ENCODE measurements at regions not wholly inside any gene's neighbourhood (a gene's known extent, or its start where the extent isn't known, plus 50 kb on each side); places are given as distances from the start of the nearest gene placed in this dataset.
A peak's percentile ranks its signal among the peaks of the same experiment; 100 is the strongest.

DNA sequence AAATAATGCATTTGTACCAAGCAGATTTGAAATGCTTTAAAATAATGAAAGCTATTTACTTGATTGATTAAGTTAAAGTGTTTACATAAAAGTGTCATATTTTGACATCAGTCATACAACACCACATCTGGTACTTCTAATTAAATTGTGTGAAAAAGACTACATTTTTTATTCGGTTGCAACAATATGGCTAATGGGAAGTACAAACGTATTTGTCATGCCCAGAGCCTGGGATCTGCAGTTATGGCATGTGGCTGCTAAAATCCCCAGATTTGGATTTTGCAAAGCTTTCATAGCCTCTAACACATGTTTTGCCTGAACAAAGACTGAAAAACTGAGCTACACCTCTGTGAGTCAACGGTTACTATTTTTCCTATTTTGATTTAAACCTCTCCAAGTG is 66.6 kb downstream of the LLPH start:
- H3K27me3 ChIP-seq (replicated peaks in 1 of 4; ENCODE audit: control insufficient read depth in 3 of 4, extremely low read depth in 1 of 4, insufficient read depth in 3 of 4, low read length in 3 of 4): no peaks in the 10 kb centered on the region
- no peak overlapping the region for H3K56ac ChIP-seq (replicated peaks; ENCODE audit: insufficient read length, low read depth, low read length)
- H3K9ac ChIP-seq (replicated peaks in 1 of 4; ENCODE audit: extremely low read depth in 1 of 4, low read depth in 3 of 4, low read length in 3 of 4): no peak overlapping the region
- 0 out of 2 replicates have a peak overlapping the region, but pooled peaks have one; percentile 54 for H2AFZ ChIP-seq (ENCODE audit: low read length)
- H3K4ac ChIP-seq (replicated peaks; ENCODE audit: insufficient read length, low read depth, low read length): no peak overlapping the region
- no peaks in the 10 kb centered on the region for H3K79me1 ChIP-seq (ENCODE audit: low read depth, low read length)
- H2BK5ac ChIP-seq (ENCODE audit: low read depth, low read length): no peak overlapping the region
- POLR2A ChIA-PET (ENCODE audit: partially characterized antibody): no interaction called here
- H3K79me2 ChIP-seq (ENCODE audit: control insufficient read depth in 1 of 2, insufficient read depth in 2 of 2, low read length in 2 of 2): no peaks in the 10 kb centered on the region
- no peak overlapping the region for H2BK120ac ChIP-seq (replicated peaks; ENCODE audit: low read depth, low read length)
- H3K23me2 ChIP-seq (ENCODE audit: low read depth, low read length): no peaks in the 10 kb centered on the region
- H2BK15ac ChIP-seq (ENCODE audit: low read length): no peak overlapping the region
- no peak overlapping the region for H3K27ac ChIP-seq (ENCODE audit: low read depth, low read length)
- H3K4me3 ChIP-seq (ENCODE audit: extremely low read depth in 1 of 4, insufficient read depth in 2 of 4, low read depth in 3 of 4, low read length in 4 of 4): no peak overlapping the region
- no peaks in the 10 kb centered on the region for H4K20me1 ChIP-seq (replicated peaks in 1 of 2; ENCODE audit: control insufficient read depth in 1 of 2, insufficient read depth in 2 of 2, low read length in 2 of 2)
- H2BK20ac ChIP-seq (ENCODE audit: low read length): no peak overlapping the region
- H4K91ac ChIP-seq (replicated peaks; ENCODE audit: insufficient read length, low read length): no peak overlapping the region
- H4K5ac ChIP-seq (ENCODE audit: insufficient read length, low read depth, low read length): no peak overlapping the region
- no peak overlapping the region for H3K14ac ChIP-seq (ENCODE audit: insufficient read length)
- no peak overlapping the region for H3K4me2 ChIP-seq (ENCODE audit: insufficient read depth in 1 of 2, low read depth in 2 of 2, low read length in 2 of 2)
- no peak overlapping the region for H2BK12ac ChIP-seq (ENCODE audit: low read depth, low read length)
- no peak overlapping the region for H2AK5ac ChIP-seq (ENCODE audit: low read depth, low read length)
- CTCF ChIA-PET (ENCODE audit: partially characterized antibody): interaction anchor here (0.8 to 1.1 kb wide), 3 partner anchors 24 to 758 kb away, joined by 3 to 4 read pairs (median 3); no protein-coding TSS in a partner anchor
- H3K9me3 ChIP-seq (ENCODE audit: insufficient read depth in 2 of 2, low read depth in 1 of 2, low read length in 1 of 2): no peaks in the 10 kb centered on the region
- FAIRE-seq (no peak), DNase-seq (ENCODE audit: low read depth in 1 of 2, low spot score in 2 of 2) (no peak)
- no peak overlapping the region for H3K18ac ChIP-seq (ENCODE audit: extremely low read depth, low read length)
- H3K23ac ChIP-seq (ENCODE audit: insufficient read length): no peak overlapping the region
- H3K4me1 ChIP-seq (replicated peaks in 1 of 4; ENCODE audit: control insufficient read depth in 3 of 4, insufficient read depth in 4 of 4, low read length in 3 of 4): peaks cover 0 to 10% (median 2%) of the 10 kb centered on the region in 4 experiments; a peak in 2 of 7 replicates
- no peaks in the 10 kb centered on the region for H3K36me3 ChIP-seq (ENCODE audit: control insufficient read depth in 2 of 4, insufficient read depth in 4 of 4, low read length in 3 of 4)
- WGBS, 2 experiments (ENCODE audit: extremely low coverage in 1 of 2, insufficient coverage in 1 of 2, insufficient read length in 1 of 2, insufficient replicate concordance in 2 of 2, low coverage in 1 of 2, low lambda C conversion rate in 2 of 2, missing lambda C conversion rate in 1 of 2): 86% methylated on average over 3 of the region's 3 CpGs; no CpG with 5 or more reads in 1 of the 2 experiments
- no peak overlapping the region for H4K8ac ChIP-seq (ENCODE audit: extremely low read depth, insufficient read depth, low read length)
- TF ChIP-seq POU5F1 (IDR thresholded peaks at IDR 0.05; ENCODE audit: low read depth, low read length): no peak
- TF ChIP-seq POLR2AphosphoS5 (IDR thresholded peaks at IDR 0.05; ENCODE audit: low read depth, low read length): no peak
- no peak for TF ChIP-seq NANOG (IDR thresholded peaks at IDR 0.05; ENCODE audit: insufficient read depth, low read depth, low read length, poor library complexity, severe bottlenecking)
- no peak for TF ChIP-seq CEBPB (IDR thresholded peaks at IDR 0.05; ENCODE audit: low read depth, low read length)
- TF ChIP-seq JUN (IDR thresholded peaks at IDR 0.05; ENCODE audit: low read depth, low read length): no peak
- no peak for TF ChIP-seq TBP (IDR thresholded peaks at IDR 0.05; ENCODE audit: low read depth, low read length)
- no peak for TF ChIP-seq TAF1 (IDR thresholded peaks at IDR 0.05; ENCODE audit: low read depth, low read length)
- TF ChIP-seq GABPA (IDR thresholded peaks at IDR 0.05; ENCODE audit: borderline replicate concordance, insufficient read depth, low read length): no peak
- no peak for TF ChIP-seq KDM5A (IDR thresholded peaks at IDR 0.05; ENCODE audit: low read length)
